Dermis blood vessel endothelial cell (primary cell): ENCODE measurements at regions not wholly inside any gene's neighbourhood (a gene's known extent, or its start where the extent isn't known, plus 50 kb on each side); places are given as distances from the start of the nearest gene placed in this dataset.
"Not testable (repeated sequence)": the region's sequence is repeated elsewhere in the genome, so short reads cannot be mapped to it uniquely, and the experiment has no call there.

Experiments used
- DNase-seq: peaks from one replicate; pipeline ENCODE4 v3.0.0; 2010

GRCh38 chr2:595141-595815 lies 81.9 kb downstream of the TMEM18 start:
- DNase-seq = no peak

DNA sequence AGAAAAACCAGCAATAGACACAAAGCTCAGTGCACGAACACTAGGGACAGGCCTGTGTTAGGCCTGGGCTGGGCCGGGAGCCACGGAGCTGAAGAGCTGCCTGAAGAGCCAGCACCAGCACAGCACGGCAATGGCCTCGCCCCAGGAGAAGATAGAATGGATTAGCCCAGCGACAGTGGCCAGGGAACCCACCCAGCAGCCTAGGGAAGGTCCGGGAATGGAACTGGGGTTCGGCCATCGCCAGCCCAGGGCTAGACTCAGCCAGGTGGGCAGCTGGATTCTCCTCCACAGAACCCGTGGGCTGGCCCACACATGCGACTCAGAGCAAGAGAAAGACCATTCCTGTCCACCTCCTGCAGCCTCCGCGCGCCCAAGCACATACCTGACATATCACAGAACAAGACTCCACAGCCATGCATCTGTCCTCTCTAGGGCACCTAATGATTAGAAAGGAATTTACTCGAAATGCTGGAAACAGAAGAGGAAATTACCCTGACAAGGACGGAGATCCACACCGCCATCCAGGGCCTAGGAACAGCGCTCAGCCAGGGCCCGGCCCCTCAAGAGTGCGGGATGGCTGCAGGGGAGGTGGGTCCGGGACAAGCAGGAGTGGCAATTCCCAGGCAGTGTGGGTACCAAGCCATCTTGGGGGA lies 82.8 kb downstream of the TMEM18 start:
- DNase-seq = no peak

GRCh38 chr2:593356-594026 lies 83.7 kb downstream of the TMEM18 start:
- no peak for DNase-seq

DNA sequence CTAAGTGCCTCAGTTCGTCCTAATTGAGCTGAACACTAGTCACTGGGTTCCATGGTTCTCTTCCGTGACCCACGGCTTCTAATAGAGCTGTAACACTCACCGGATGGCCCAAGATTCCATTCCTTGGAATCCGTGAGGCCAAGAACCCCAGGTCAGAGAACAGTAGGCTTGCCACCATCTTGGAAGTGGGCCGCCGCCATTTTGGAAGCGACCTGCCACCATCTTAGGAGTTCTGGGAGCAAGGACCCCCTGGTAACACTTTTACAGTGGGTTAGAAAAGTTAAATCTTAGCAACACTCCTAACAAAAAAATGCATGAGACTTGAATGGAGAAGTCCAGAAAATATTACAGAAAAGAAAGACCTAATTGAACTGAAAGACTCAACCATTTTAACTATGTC lies 84.5 kb downstream of the TMEM18 start:
- no peak for DNase-seq

- DNase-seq = no peak
These were observed 86.7 kb downstream of the TMEM18 start for GRCh38 chr2:590214-591175.

GRCh38 chr2:589281-590130 lies 87.7 kb downstream of the TMEM18 start:
- no peak for DNase-seq

DNA sequence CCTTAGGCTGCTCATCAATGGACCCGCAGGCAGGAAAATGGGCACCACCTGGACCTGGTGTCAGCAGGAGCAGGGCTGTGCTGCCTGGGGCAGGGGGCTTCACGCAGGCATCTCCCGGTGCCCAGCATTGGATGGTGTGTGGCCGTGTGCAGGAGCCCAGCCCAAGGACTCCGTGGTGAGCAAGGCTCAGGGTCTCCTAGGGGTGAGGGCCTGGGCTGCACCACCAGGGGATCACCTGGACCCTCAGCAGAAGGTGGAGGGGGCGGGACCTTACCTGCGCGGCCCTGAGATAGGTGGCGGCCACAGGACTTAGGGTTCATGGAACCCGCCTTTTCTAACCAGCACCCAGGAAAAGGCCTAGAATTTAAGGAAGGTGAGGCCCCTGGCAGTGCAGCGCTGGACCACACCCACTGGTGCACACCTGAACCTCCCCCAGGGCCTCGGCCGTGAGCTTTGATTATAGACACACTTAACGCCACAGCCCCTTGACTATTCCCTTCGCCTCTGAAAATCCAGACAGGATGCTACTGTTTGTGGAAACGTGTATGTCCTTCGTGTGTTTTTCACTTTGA lies 89.0 kb downstream of the TMEM18 start:
- no peak for DNase-seq

GRCh38 chr2:587087-587960 lies 89.9 kb downstream of the TMEM18 start:
- no peak for DNase-seq

GRCh38 chr2:586641-587076 lies 90.5 kb downstream of the TMEM18 start:
- DNase-seq = no peak

GRCh38 chr2:584863-585823 lies 92.1 kb downstream of the TMEM18 start:
- DNase-seq = no peak

- no peak for DNase-seq
These were observed 93.5 kb downstream of the TMEM18 start for GRCh38 chr2:583666-584065.

DNA sequence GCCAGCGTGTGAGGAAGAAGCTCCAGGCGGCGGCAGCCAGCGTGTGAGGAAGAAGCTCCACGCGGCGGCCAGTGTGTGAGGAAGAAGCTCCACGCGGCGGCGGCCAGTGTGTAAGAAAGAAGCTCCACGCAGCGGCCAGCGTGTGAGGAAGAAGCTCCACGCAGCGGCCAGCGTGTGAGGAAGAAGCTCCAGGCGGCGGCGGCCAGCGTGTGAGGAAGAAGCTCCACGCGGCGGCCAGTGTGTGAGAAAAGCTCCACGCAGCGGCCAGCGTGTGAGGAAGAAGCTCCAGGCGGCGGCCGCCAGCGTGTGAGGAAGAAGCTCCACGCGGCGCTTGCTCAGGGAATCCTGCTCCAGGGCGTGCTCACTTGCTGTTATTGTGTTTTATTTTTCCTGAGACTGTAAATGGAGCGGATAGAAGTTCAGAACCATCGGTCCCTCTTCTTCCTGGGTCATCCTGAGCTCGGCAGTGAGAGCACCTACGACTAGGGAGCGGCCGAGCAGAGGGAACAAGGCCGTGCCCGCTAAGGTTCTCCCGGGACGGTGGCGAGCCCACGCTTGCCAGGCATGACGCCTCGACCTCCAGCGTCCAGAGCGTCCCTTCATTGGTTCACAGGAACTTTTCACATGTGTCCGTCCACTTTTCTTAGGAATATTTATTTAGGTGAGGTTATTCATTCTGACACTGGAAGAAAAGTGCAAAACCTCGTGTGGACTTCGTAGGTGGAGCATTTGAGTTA lies 94.2 kb downstream of the TMEM18 start:
- DNase-seq = no peak

GRCh38 chr2:582289-582688 lies 94.9 kb downstream of the TMEM18 start:
- not testable (repeated sequence) for DNase-seq

DNA sequence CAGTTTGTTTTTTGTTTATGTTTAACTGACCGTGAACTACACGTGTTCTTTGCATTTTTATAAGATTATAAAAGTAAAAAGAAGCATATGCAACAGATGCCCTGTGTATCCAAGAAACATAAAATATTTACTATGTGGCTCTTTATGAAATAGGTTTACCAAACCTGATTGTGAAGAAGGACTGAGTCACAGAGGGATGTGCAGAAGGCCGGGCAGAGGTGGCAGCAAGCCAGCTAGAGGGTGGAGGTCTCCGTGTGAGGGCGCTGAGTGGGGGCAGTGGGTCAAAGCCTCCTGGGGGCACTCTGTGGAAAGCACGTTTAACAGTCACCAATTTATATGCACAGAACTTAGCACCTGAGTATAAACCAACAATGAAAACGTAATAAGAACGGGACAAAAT lies 97.2 kb downstream of the TMEM18 start:
- DNase-seq = no peak

DNA sequence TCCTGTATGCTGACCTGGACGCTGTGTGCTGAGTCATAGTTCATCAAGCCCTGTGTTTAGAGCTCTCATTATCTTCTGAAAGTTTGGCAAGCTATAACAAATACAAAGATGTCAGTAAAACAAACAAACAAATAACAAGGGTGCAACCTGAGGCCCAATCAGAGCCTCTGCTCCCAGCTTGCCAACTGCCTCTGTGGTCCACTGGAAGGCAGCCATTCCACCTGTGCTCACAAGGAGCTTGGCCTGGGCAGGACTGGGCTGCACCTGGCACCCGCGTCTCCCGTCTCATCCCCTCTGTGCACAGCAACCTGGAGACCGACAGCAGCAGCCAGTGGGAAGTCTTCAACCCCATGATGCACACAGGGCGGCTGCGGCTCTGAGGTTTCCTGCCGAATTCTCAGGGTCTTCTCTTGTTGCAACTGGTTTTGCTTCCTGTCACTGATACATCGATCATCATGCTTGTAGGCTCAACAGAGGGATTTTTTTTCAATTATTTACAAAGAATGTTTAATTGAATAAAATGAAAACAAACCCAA lies 97.8 kb downstream of the TMEM18 start:
- DNase-seq = no peak

DNA sequence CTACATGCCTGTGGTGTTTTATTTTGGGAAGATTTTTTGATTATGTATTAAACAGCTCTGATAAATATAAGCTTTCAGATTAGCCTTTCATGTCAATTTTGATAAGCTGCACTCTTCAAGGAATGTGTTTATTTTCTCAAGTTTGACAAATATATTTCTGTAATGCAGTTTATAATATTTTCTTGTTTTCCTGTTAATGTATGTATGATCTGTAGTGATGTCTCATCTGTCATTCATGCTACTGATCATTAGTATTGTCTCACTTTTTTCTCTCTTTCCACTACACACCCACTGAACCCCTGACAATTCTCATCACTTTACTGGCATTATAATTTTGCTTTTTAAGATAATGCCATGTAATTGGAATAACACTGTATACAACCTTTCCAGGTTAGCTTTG lies 100.9 kb downstream of the TMEM18 start:
- DNase-seq = no peak

GRCh38 chr2:575727-576236 lies 101.4 kb downstream of the TMEM18 start:
- DNase-seq = no peak
